ENCODE measurements at regions not wholly inside any gene's neighbourhood (a gene's known extent, or its start where the extent isn't known, plus 50 kb on each side); places are given as distances from the start of the nearest gene placed in this dataset.
A peak's percentile ranks its signal among the peaks of the same experiment; 100 is the strongest.

GRCh38 chr16:85227946-85228862, 115.9 kb upstream of the CIBAR2 start:
- no peak overlapping the region; a peak in 1 of 5 replicates for H3K4me3 Mint-ChIP-seq
- no peak overlapping the region for H3K4ac ChIP-seq (ENCODE audit: low read depth, low read length)
- no peak overlapping the region for H3K56ac ChIP-seq (ENCODE audit: insufficient read length, low read depth, low read length)
- H2BK5ac ChIP-seq (ENCODE audit: insufficient read length, low read length), result no peak overlapping the region
- H3K27ac ChIP-seq (ENCODE audit: insufficient read length, low read depth, low read length), result no peak overlapping the region
- H3K9me3 ChIP-seq (ENCODE audit: control insufficient read depth, low read depth, low read length), result no peaks in the 10 kb centered on the region
- peak overlapping the region in 1 of 3 experiments; percentile 80; a peak in 5 of 7 replicates for H3K27ac Mint-ChIP-seq
- H3K4me1 ChIP-seq (ENCODE audit: insufficient read depth, low read length), result no peaks in the 10 kb centered on the region
- no peak overlapping the region for H3K23ac ChIP-seq (ENCODE audit: insufficient read length, low read depth, low read length)
- no peaks in the 10 kb centered on the region for H3K79me2 ChIP-seq (ENCODE audit: insufficient read depth, low read length)
- no peaks in the 10 kb centered on the region for H3K27me3 ChIP-seq (ENCODE audit: insufficient read depth, low read length)
- H2AFZ ChIP-seq (ENCODE audit: low read length), result no peak overlapping the region
- DNase-seq, result no peak
- H2BK15ac ChIP-seq (ENCODE audit: low read depth, low read length), result no peak overlapping the region
- H4K91ac ChIP-seq (ENCODE audit: insufficient read length, low read depth, low read length), result no peak overlapping the region
- H2AK5ac ChIP-seq (ENCODE audit: insufficient read length, low read length), result no peak overlapping the region
- TF ChIP-seq, protein P1, sequence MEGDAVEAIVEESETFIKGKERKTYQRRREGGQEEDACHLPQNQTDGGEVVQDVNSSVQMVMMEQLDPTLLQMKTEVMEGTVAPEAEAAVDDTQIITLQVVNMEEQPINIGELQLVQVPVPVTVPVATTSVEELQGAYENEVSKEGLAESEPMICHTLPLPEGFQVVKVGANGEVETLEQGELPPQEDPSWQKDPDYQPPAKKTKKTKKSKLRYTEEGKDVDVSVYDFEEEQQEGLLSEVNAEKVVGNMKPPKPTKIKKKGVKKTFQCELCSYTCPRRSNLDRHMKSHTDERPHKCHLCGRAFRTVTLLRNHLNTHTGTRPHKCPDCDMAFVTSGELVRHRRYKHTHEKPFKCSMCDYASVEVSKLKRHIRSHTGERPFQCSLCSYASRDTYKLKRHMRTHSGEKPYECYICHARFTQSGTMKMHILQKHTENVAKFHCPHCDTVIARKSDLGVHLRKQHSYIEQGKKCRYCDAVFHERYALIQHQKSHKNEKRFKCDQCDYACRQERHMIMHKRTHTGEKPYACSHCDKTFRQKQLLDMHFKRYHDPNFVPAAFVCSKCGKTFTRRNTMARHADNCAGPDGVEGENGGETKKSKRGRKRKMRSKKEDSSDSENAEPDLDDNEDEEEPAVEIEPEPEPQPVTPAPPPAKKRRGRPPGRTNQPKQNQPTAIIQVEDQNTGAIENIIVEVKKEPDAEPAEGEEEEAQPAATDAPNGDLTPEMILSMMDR (conservative IDR thresholded peaks at IDR 0.05), result peak; percentile 27; the same call in 1 of the 3 replicates
- H3K36me3 Mint-ChIP-seq (ENCODE audit: insufficient read depth in 1 of 3, low read depth in 3 of 3), result peaks cover 0 to 7% (median 4%) of the 10 kb centered on the region in 3 experiments; a peak in 4 of 7 replicates
- no peak overlapping the region for H3K14ac ChIP-seq (ENCODE audit: insufficient read depth, low read length)
- H3K9me3 Mint-ChIP-seq, result peaks cover 0 to 2% of the 10 kb centered on the region in 2 experiments; a peak in 2 of 5 replicates
- no peak overlapping the region for H3T11ph ChIP-seq (ENCODE audit: low read length)
- H2BK20ac ChIP-seq (ENCODE audit: low read depth, low read length, poor library complexity, severe bottlenecking), result no peak overlapping the region
- peaks cover 3% of the 10 kb centered on the region for H3K27me3 Mint-ChIP-seq (ENCODE audit: low read depth)
- no peaks in the 10 kb centered on the region for H3K23me2 ChIP-seq (ENCODE audit: insufficient read length, low read depth, low read length, poor library complexity, severe bottlenecking)
- H2BK120ac ChIP-seq (ENCODE audit: low read depth, low read length, poor library complexity, severe bottlenecking), result no peak overlapping the region
- no peaks in the 10 kb centered on the region for H3K79me1 ChIP-seq (ENCODE audit: insufficient read depth, low read depth, low read length, poor library complexity, severe bottlenecking)
- H3K4me1 Mint-ChIP-seq, result peaks cover 23 to 32% of the 10 kb centered on the region in 2 experiments
- WGBS (ENCODE audit: extremely low coverage, insufficient read length, low lambda C conversion rate), result no CpG with 5 or more reads among the region's 26 CpGs
- no peak overlapping the region for H3K9ac ChIP-seq (ENCODE audit: extremely low read depth, insufficient read length, low read length)
- no peak overlapping the region for H3K4me2 ChIP-seq (ENCODE audit: insufficient read depth, insufficient read length, low read length)
- no peak overlapping the region for H4K5ac ChIP-seq (ENCODE audit: insufficient read length, low read depth, low read length)
- no peaks in the 10 kb centered on the region for H4K20me1 ChIP-seq (ENCODE audit: control insufficient read depth, insufficient read depth, insufficient read length)
- no peak overlapping the region for H3K18ac ChIP-seq (ENCODE audit: insufficient read length, low read depth, low read length)
- H4K8ac ChIP-seq (replicated peaks; ENCODE audit: insufficient read length, low read depth, low read length), result no peak overlapping the region
- no peak overlapping the region for H2BK12ac ChIP-seq (ENCODE audit: insufficient read length, low read depth, low read length)

Measured in H9 (cell line).